ENCODE measurements at regions not wholly inside any gene's neighbourhood (a gene's known extent, or its start where the extent isn't known, plus 50 kb on each side); places are given as distances from the start of the nearest gene placed in this dataset.

DNA sequence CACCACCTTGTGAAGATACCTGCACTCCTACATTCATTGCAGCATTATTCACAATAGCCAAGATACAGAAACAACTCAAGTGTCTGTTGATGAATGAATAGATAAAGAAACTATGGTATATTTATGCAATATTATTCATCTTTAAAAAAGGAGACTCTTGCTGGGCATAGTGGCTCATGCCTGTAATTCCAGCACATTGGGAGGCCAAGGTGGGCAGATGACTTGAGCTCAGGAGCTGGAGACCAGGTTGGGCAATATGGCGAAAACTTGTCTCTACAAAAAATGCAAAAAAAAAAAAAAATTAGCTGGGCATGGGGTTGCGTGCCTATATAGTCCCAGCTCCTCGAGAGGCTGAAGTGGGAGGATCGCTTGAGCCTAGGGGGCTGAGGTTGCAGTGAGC is 119.8 kb downstream of the GJA1 start:
- no peak for TF ChIP-seq POLR2A (IDR thresholded peaks at IDR 0.05; ENCODE audit: low read length)
- no peak for TF ChIP-seq GATA1 (IDR thresholded peaks at IDR 0.05; ENCODE audit: low read depth, low read length)

Data from erythroblast (primary cell).